ENCODE measurements at regions not wholly inside any gene's neighbourhood (a gene's known extent, or its start where the extent isn't known, plus 50 kb on each side); places are given as distances from the start of the nearest gene placed in this dataset.

- no peaks in the 10 kb centered on the region for H3K27me3 ChIP-seq (ENCODE audit: insufficient read depth)
- H3K9me2 ChIP-seq (ENCODE audit: insufficient read depth), result peaks cover 15% of the 10 kb centered on the region; the same call in 1 of the 2 replicates
- TF ChIP-seq EZH2 (IDR thresholded peaks at IDR 0.05; ENCODE audit: low read depth, unreplicated experiment), result no peak
- no peak for TF ChIP-seq ZNF462 (CRISPR knock-in tag; IDR thresholded peaks at IDR 0.05)
- no peak for TF ChIP-seq CREB1 (CRISPR knock-in tag; IDR thresholded peaks at IDR 0.05; ENCODE audit: low read depth)
- no peak for TF ChIP-seq STAT1 (IDR thresholded peaks at IDR 0.05; ENCODE audit: unreplicated experiment)
- TF ChIP-seq POLR2AphosphoS5 (IDR thresholded peaks at IDR 0.05; ENCODE audit: low read depth), result no peak
- TF ChIP-seq ETS1 (IDR thresholded peaks at IDR 0.05), result no peak
- no peaks in the 10 kb centered on the region for H3K9me3 Mint-ChIP-seq
- peaks cover 3% of the 10 kb centered on the region for H3K27me3 Mint-ChIP-seq (ENCODE audit: insufficient read depth, low read depth, poor library complexity)
- no peak overlapping the region for H2AFZ ChIP-seq
- no peak overlapping the region for H3K4me2 ChIP-seq
- H4K20me1 ChIP-seq (replicated peaks; ENCODE audit: insufficient read depth), result no peaks in the 10 kb centered on the region
- H3K4me1 ChIP-seq (ENCODE audit: insufficient read depth), result no peaks in the 10 kb centered on the region; the same call in 1 of the 2 replicates
- no peaks in the 10 kb centered on the region for H3K36me3 ChIP-seq (ENCODE audit: insufficient read depth)
- no peak overlapping the region for H3K27ac ChIP-seq (ENCODE audit: low read depth)
- H3K4me3 Mint-ChIP-seq, result no peak overlapping the region
- H3K79me2 ChIP-seq (replicated peaks; ENCODE audit: insufficient read depth), result no peaks in the 10 kb centered on the region
- H3K27ac Mint-ChIP-seq, result no peak overlapping the region
- no peak overlapping the region for H3K4me3 ChIP-seq
- ATAC-seq (no peak), DNase-seq (ENCODE audit: low spot score) (no peak)
- no peaks in the 10 kb centered on the region for H3K4me1 Mint-ChIP-seq
- H3F3A ChIP-seq (replicated peaks; ENCODE audit: low read depth), result no peaks in the 10 kb centered on the region
- no peaks in the 10 kb centered on the region for H3K36me3 Mint-ChIP-seq (ENCODE audit: low read depth)
Measured at GRCh38 chr15:95972041-95972553, 358.4 kb upstream of the NR2F2 start.
